Adipocyte (in vitro differentiated cells): ENCODE measurements at regions not wholly inside any gene's neighbourhood (a gene's known extent, or its start where the extent isn't known, plus 50 kb on each side); places are given as distances from the start of the nearest gene placed in this dataset.
A peak's percentile ranks its signal among the peaks of the same experiment; 100 is the strongest.

ENCODE experiments used
- DNase-seq: peaks from one replicate; pipeline ENCODE4 v3.0.0-alpha.2; 2015; ENCODE audit warnings: low read depth
- H3K27me3 ChIP-seq: replicated peaks from 2 replicates; pipeline ENCODE4 v1.7.0; 2013; ENCODE audit warnings: mild to moderate bottlenecking, low read length, moderate library complexity; ENCODE audit not compliant: control insufficient read depth, insufficient read depth
- H3K36me3 ChIP-seq: 2 replicates; pipeline ENCODE4 v1.7.0; 2013; ENCODE audit warnings: low read length, mild to moderate bottlenecking, moderate library complexity; ENCODE audit not compliant: control insufficient read depth, insufficient read depth, severe bottlenecking
- H3K4me1 ChIP-seq: 2 replicates; pipeline ENCODE4 v1.7.0; 2013; ENCODE audit warnings: mild to moderate bottlenecking, low read length, moderate library complexity; ENCODE audit not compliant: control insufficient read depth, insufficient read depth
- H3K4me3 ChIP-seq: 2 replicates; pipeline ENCODE4 v1.7.0; 2013; ENCODE audit warnings: mild to moderate bottlenecking, low read length, moderate library complexity
- H3K9ac ChIP-seq: 2 replicates; pipeline ENCODE4 v1.7.0; 2013; ENCODE audit warnings: mild to moderate bottlenecking, low read length, moderate library complexity
- H3K9me3 ChIP-seq: 2 replicates; pipeline ENCODE4 v1.7.0; 2013; ENCODE audit warnings: mild to moderate bottlenecking, low read length, moderate library complexity; ENCODE audit not compliant: control insufficient read depth

GRCh38 chr1:195960580-195960979, 647.7 kb downstream of the KCNT2 start:
- H3K9ac ChIP-seq = no peak overlapping the region
- H3K27me3 ChIP-seq = no peaks in the 10 kb centered on the region
- no peaks in the 10 kb centered on the region for H3K36me3 ChIP-seq
- H3K9me3 ChIP-seq = no peaks in the 10 kb centered on the region
- H3K4me3 ChIP-seq = no peak overlapping the region
- no peak for DNase-seq
- H3K4me1 ChIP-seq = peaks cover 3% of the 10 kb centered on the region

- H3K4me1 ChIP-seq = no peaks in the 10 kb centered on the region
Observed at GRCh38 chr1:195958131-195958530, 650.1 kb downstream of the KCNT2 start.

GRCh38 chr1:195956845-195957244, 651.4 kb downstream of the KCNT2 start:
- Histone ChIP-seq H3K36me3 (no peaks in the 10 kb centered on the region), H3K27me3 (no peaks in the 10 kb centered on the region), H3K4me3 (no peak overlapping the region), H3K9me3 (no peaks in the 10 kb centered on the region), H3K9ac (no peak overlapping the region), H3K4me1 (no peaks in the 10 kb centered on the region)
- no peak for DNase-seq

More at GRCh38 chr1:195958131-195958530, 650.1 kb downstream of the KCNT2 start:
- no peak overlapping the region for H3K9ac ChIP-seq
- H3K36me3 ChIP-seq = no peaks in the 10 kb centered on the region
- no peaks in the 10 kb centered on the region for H3K27me3 ChIP-seq
- H3K9me3 ChIP-seq = no peaks in the 10 kb centered on the region
- H3K4me3 ChIP-seq = no peak overlapping the region
- DNase-seq = no peak

- no peak overlapping the region for H3K9ac ChIP-seq
- no peak overlapping the region for H3K4me3 ChIP-seq
- H3K36me3 ChIP-seq = no peaks in the 10 kb centered on the region
- DNase-seq = no peak
- H3K9me3 ChIP-seq = no peaks in the 10 kb centered on the region
- H3K4me1 ChIP-seq = no peaks in the 10 kb centered on the region
- H3K27me3 ChIP-seq = no peaks in the 10 kb centered on the region
Observed at GRCh38 chr1:195954848-195955247, 653.4 kb downstream of the KCNT2 start.

- no peaks in the 10 kb centered on the region for H3K4me1 ChIP-seq
- no peak for DNase-seq
- H3K4me3 ChIP-seq = no peak overlapping the region
- no peaks in the 10 kb centered on the region for H3K9me3 ChIP-seq
- no peaks in the 10 kb centered on the region for H3K36me3 ChIP-seq
- H3K9ac ChIP-seq = no peak overlapping the region
- H3K27me3 ChIP-seq = no peaks in the 10 kb centered on the region
Observed at GRCh38 chr1:195951313-195951712, 656.9 kb downstream of the KCNT2 start.

- Histone ChIP-seq H3K4me1 (no peaks in the 10 kb centered on the region), H3K9ac (no peak overlapping the region), H3K36me3 (no peaks in the 10 kb centered on the region), H3K27me3 (no peaks in the 10 kb centered on the region), H3K4me3 (no peak overlapping the region), H3K9me3 (no peaks in the 10 kb centered on the region)
- no peak for DNase-seq
Observed at GRCh38 chr1:195948123-195948895, 659.9 kb downstream of the KCNT2 start.

- H3K36me3 ChIP-seq = no peaks in the 10 kb centered on the region
- no peak overlapping the region for H3K4me3 ChIP-seq
- H3K27me3 ChIP-seq = no peaks in the 10 kb centered on the region
- DNase-seq = no peak
- no peaks in the 10 kb centered on the region for H3K9me3 ChIP-seq
- H3K9ac ChIP-seq = no peak overlapping the region
- no peaks in the 10 kb centered on the region for H3K4me1 ChIP-seq
Observed at GRCh38 chr1:195946500-195946899, 661.7 kb downstream of the KCNT2 start.

GRCh38 chr1:195941795-195942194, 666.4 kb downstream of the KCNT2 start:
- Histone ChIP-seq H3K36me3 (no peaks in the 10 kb centered on the region), H3K4me3 (no peak overlapping the region), H3K9me3 (no peaks in the 10 kb centered on the region), H3K27me3 (no peaks in the 10 kb centered on the region), H3K9ac (no peak overlapping the region), H3K4me1 (no peaks in the 10 kb centered on the region)
- DNase-seq = no peak

- H3K4me1 ChIP-seq = no peaks in the 10 kb centered on the region
- no peak overlapping the region for H3K4me3 ChIP-seq
- H3K9me3 ChIP-seq = no peaks in the 10 kb centered on the region
- DNase-seq = no peak
- H3K27me3 ChIP-seq = no peaks in the 10 kb centered on the region
- H3K36me3 ChIP-seq = no peaks in the 10 kb centered on the region
- H3K9ac ChIP-seq = no peak overlapping the region
Observed at GRCh38 chr1:195941314-195941713, 666.9 kb downstream of the KCNT2 start.

- DNase-seq = peak; percentile 28
- no peaks in the 10 kb centered on the region for H3K9me3 ChIP-seq
- no peak overlapping the region for H3K4me3 ChIP-seq
- H3K9ac ChIP-seq = no peak overlapping the region
- no peaks in the 10 kb centered on the region for H3K27me3 ChIP-seq
- no peaks in the 10 kb centered on the region for H3K36me3 ChIP-seq
- H3K4me1 ChIP-seq = no peaks in the 10 kb centered on the region
Observed at GRCh38 chr1:195939844-195940243, 668.4 kb downstream of the KCNT2 start.

GRCh38 chr1:195934817-195935553, 673.3 kb downstream of the KCNT2 start:
- Histone ChIP-seq H3K36me3 (no peaks in the 10 kb centered on the region), H3K4me3 (no peak overlapping the region), H3K4me1 (no peaks in the 10 kb centered on the region), H3K27me3 (no peaks in the 10 kb centered on the region), H3K9me3 (no peaks in the 10 kb centered on the region), H3K9ac (no peak overlapping the region)
- no peak for DNase-seq
